Liver (tissue), 8 donors: ENCODE measurements at regions not wholly inside any gene's neighbourhood (a gene's known extent, or its start where the extent isn't known, plus 50 kb on each side); places are given as distances from the start of the nearest gene placed in this dataset.

Source experiments
- DNase-seq: peaks from one replicate; pipeline ENCODE4 v3.0.0-alpha.2; 2017; ENCODE audit warnings: low spot score
- H3K27ac ChIP-seq, 2 donors: one replicate each; pipeline ENCODE4 v1.7.0; 2013; ENCODE audit warnings: inconsistent platforms in 2 of 2, low read length in 2 of 2, control low read depth in 1 of 2, low read depth in 1 of 2, mild to moderate bottlenecking in 1 of 2
- H3K27me3 ChIP-seq, 4 donors: one replicate each; pipeline versions ENCODE4 v1.6.1 to v1.7.0; 2013; ENCODE audit warnings: low read length in 3 of 4, inconsistent platforms in 1 of 4, mild to moderate bottlenecking in 1 of 4, moderate library complexity in 1 of 4; ENCODE audit not compliant: control insufficient read depth in 4 of 4, insufficient read depth in 4 of 4
- H3K36me3 ChIP-seq, 4 donors: one replicate each; pipeline versions ENCODE4 v1.6.1 to v1.7.0; 2013; ENCODE audit warnings: low read length in 3 of 4, mild to moderate bottlenecking in 3 of 4, low read depth in 1 of 4, moderate library complexity in 1 of 4; ENCODE audit not compliant: control insufficient read depth in 4 of 4, insufficient read depth in 3 of 4
- H3K4me1 ChIP-seq, 4 donors: one replicate each; pipeline versions ENCODE4 v1.6.1 to v1.7.0; 2013; ENCODE audit warnings: low read length in 3 of 4, mild to moderate bottlenecking in 3 of 4, moderate library complexity in 1 of 4; ENCODE audit not compliant: control insufficient read depth in 4 of 4, insufficient read depth in 4 of 4
- H3K4me3 ChIP-seq, 3 donors: one replicate each; pipeline versions ENCODE4 v1.6.1 to v1.7.0; 2013; ENCODE audit warnings: low read length in 3 of 3, control low read depth in 1 of 3, low read depth in 1 of 3, mild to moderate bottlenecking in 1 of 3
- H3K9ac ChIP-seq, 2 donors: one replicate each; pipeline ENCODE4 v1.7.0; 2013; ENCODE audit warnings: low read length in 2 of 2, mild to moderate bottlenecking in 2 of 2, moderate library complexity in 2 of 2, control low read depth in 1 of 2, low read depth in 1 of 2
- H3K9me3 ChIP-seq, 4 donors: one replicate each; pipeline versions ENCODE4 v1.6.1 to v1.7.0; 2013; ENCODE audit warnings: low read length in 3 of 4; ENCODE audit not compliant: control insufficient read depth in 4 of 4
- EGR1 ChIP-seq, 2 donors: IDR thresholded peaks; 2 replicates each; pipeline ENCODE4 v1.6.1; 2016 to 2018; ENCODE audit warnings: antibody characterized with exemption in 2 of 2, low read depth in 2 of 2
- FOXA1 ChIP-seq: IDR thresholded peaks from 2 replicates; pipeline ENCODE4 v1.6.1; 2016; ENCODE audit warnings: antibody characterized with exemption
- FOXA2 ChIP-seq: IDR thresholded peaks from 2 replicates; pipeline ENCODE4 v1.6.1; 2016; ENCODE audit warnings: antibody characterized with exemption
- GABPA ChIP-seq, 2 donors: IDR thresholded peaks in 1 of 2; conservative IDR thresholded peaks in 1 of 2; 2 replicates each; pipeline ENCODE4 v1.6.1; 2016; ENCODE audit warnings: antibody characterized with exemption in 2 of 2, mild to moderate bottlenecking in 1 of 2, moderate library complexity in 1 of 2
- HNF4A ChIP-seq, 2 donors: conservative IDR thresholded peaks; 2 replicates each; pipeline ENCODE4 v1.6.1; 2016; ENCODE audit warnings: antibody characterized with exemption in 2 of 2, mild to moderate bottlenecking in 2 of 2
- HNF4G ChIP-seq: IDR thresholded peaks from 2 replicates; pipeline ENCODE4 v1.6.1; 2016; ENCODE audit warnings: antibody characterized with exemption
- JUND ChIP-seq, 2 donors: IDR thresholded peaks; 2 replicates each; pipeline ENCODE4 v1.6.1; 2016; ENCODE audit warnings: antibody characterized with exemption in 2 of 2
- NR2F2 ChIP-seq: IDR thresholded peaks from 2 replicates; pipeline ENCODE4 v1.6.1; 2016; ENCODE audit warnings: antibody characterized with exemption
- RAD21 ChIP-seq, 2 donors: IDR thresholded peaks; 2 replicates each; pipeline ENCODE4 v1.6.1; 2016; ENCODE audit warnings: antibody characterized with exemption in 2 of 2, mild to moderate bottlenecking in 2 of 2
- RXRA ChIP-seq, 2 donors: IDR thresholded peaks; 2 replicates each; pipeline ENCODE4 v1.6.1; 2017 to 2018; ENCODE audit warnings: antibody characterized with exemption in 2 of 2, mild to moderate bottlenecking in 1 of 2
- SP1 ChIP-seq: IDR thresholded peaks from 2 replicates; pipeline ENCODE4 v1.6.1; 2018; ENCODE audit warnings: antibody characterized with exemption, mild to moderate bottlenecking
- TAF1 ChIP-seq: conservative IDR thresholded peaks from 2 replicates; pipeline ENCODE4 v1.6.1; 2016; ENCODE audit warnings: antibody characterized with exemption, mild to moderate bottlenecking
- WGBS: extraction: QIAGEN DNeasy Blood & Tissue Kit; methylation state at CpG from one replicate; pipeline ENCODE4 v1.1.7; 2013; 5-methylcytosine and 5-hydroxymethylcytosine counted together
- TF ChIP-seq, protein P1 (sequence below): IDR thresholded peaks from 2 replicates; pipeline ENCODE4 v1.6.1; 2016; ENCODE audit warnings: antibody characterized with exemption
- TF ChIP-seq, protein P2 (sequence below): IDR thresholded peaks from 2 replicates; pipeline ENCODE4 v1.6.1; 2016; ENCODE audit warnings: antibody characterized with exemption
- TF ChIP-seq, protein P3 (sequence below): IDR thresholded peaks from 2 replicates; pipeline ENCODE4 v1.6.1; 2016; ENCODE audit warnings: antibody characterized with exemption, mild to moderate bottlenecking
- TF ChIP-seq, protein P4 (sequence below): fragments of 150-350 bp; IDR thresholded peaks from 2 replicates; pipeline ENCODE4 v1.5.1; 2017; ENCODE audit warnings: improper control_type of control experiment, low read depth, low read length; ENCODE audit not compliant: missing input control
- donor health status: healthy.
- donor health status: healthy.
- donor health status: healthy.
- donor health status: healthy.
- donor health status: healthy.

DNA sequence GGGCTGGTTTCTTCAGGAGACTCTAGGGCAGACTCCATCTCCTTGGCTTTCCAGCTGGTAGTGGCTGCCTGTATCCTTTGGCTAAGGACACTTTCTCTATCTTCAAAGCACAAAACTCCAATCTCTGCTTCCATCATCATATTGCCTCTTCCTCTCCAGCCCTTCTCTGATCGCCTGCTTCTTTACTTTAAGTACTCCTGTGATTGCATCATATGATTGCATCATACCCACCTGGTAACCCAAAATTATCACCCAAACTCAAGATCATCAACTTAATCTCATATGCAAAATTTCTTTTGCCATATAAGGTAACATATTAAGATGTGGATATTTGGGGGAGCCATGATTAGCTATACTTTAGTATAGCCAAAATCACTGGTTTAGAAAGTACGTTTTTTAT lies 1092.6 kb upstream of the CDH6 start:
- H3K36me3 ChIP-seq, result no peaks in the 10 kb centered on the region
- TF ChIP-seq JUND (IDR thresholded peaks at IDR 0.05), result no peak
- TF ChIP-seq HNF4G, result no peak
- no peak for TF ChIP-seq SP1
- TF ChIP-seq, protein P1, sequence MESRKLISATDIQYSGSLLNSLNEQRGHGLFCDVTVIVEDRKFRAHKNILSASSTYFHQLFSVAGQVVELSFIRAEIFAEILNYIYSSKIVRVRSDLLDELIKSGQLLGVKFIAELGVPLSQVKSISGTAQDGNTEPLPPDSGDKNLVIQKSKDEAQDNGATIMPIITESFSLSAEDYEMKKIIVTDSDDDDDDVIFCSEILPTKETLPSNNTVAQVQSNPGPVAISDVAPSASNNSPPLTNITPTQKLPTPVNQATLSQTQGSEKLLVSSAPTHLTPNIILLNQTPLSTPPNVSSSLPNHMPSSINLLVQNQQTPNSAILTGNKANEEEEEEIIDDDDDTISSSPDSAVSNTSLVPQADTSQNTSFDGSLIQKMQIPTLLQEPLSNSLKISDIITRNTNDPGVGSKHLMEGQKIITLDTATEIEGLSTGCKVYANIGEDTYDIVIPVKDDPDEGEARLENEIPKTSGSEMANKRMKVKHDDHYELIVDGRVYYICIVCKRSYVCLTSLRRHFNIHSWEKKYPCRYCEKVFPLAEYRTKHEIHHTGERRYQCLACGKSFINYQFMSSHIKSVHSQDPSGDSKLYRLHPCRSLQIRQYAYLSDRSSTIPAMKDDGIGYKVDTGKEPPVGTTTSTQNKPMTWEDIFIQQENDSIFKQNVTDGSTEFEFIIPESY, result no peak
- no peak for TF ChIP-seq HNF4A (conservative IDR thresholded peaks at IDR 0.05)
- 61% methylated on average over 2 of the region's 2 CpGs for WGBS
- H3K4me3 ChIP-seq, result no peak overlapping the region
- H3K4me1 ChIP-seq, result no peaks in the 10 kb centered on the region
- no peak overlapping the region for H3K27ac ChIP-seq
- H3K9ac ChIP-seq, result no peak overlapping the region
- DNase-seq, result no peak
- H3K9me3 ChIP-seq, result no peaks in the 10 kb centered on the region
- no peaks in the 10 kb centered on the region for H3K27me3 ChIP-seq

DNA sequence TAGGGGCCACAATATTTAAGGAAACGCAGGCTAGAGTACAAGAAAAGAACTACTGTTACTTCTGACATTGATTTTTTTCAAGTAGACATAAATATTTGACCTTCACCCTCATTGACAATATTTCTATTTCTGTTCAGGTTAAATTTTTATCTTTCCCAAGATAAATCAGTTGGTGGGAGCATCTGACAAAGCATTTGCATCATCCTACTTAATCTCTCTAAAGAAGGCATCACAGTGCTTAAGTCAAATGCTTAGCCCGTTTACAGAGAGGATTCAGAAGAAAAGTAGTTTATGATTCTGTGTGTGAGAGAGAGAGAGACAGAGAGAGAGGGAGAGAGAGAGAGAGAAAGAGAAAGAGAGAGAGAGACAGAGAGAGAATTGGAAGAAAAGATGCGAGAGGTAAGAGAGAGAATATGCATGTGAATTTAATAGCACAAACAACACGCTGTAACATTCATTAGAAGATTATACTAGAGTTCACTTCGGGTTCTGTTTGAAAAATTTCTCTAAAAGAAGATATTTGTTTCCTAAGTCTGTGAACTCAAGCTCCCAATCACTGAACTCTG lies 1093.3 kb upstream of the CDH6 start:
- no peaks in the 10 kb centered on the region for H3K4me1 ChIP-seq
- H3K4me3 ChIP-seq, result no peak overlapping the region
- 36% methylated on average over 5 of the region's 5 CpGs for WGBS
- no peaks in the 10 kb centered on the region for H3K27me3 ChIP-seq
- H3K9me3 ChIP-seq, result no peaks in the 10 kb centered on the region
- no peak for TF ChIP-seq JUND (IDR thresholded peaks at IDR 0.05)
- no peaks in the 10 kb centered on the region for H3K36me3 ChIP-seq
- no peak for DNase-seq
- no peak overlapping the region for H3K27ac ChIP-seq
- no peak overlapping the region for H3K9ac ChIP-seq

DNA sequence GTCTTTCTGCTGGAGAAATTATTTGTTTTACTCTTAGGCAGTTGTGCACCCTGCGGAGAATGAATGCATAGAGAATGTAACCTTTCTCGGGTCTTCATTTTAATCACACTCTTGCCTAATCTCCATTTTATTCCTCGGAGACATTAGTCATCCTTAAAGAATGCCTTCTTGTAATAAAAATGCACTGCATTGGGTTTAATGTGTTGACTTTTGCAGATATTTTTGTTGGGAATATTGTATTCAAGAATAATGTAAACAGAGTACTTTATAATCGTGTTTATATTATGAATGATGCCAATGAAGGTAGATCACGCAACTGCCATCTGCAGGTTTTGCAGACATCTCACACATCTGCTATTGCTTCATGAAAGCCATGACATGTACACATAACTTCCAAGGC lies 1093.9 kb upstream of the CDH6 start:
- Histone ChIP-seq H3K4me1 (no peaks in the 10 kb centered on the region), H3K9me3 (no peaks in the 10 kb centered on the region), H3K36me3 (no peaks in the 10 kb centered on the region), H3K9ac (no peak overlapping the region), H3K27me3 (no peaks in the 10 kb centered on the region), H3K4me3 (no peak overlapping the region), H3K27ac (no peak overlapping the region)
- 63% methylated on average over 5 of the region's 5 CpGs for WGBS
- TF ChIP-seq RAD21 (IDR thresholded peaks at IDR 0.05) (no peak), SP1 (no peak), HNF4G (no peak), JUND (IDR thresholded peaks at IDR 0.05) (no peak), FOXA2 (no peak), RXRA (IDR thresholded peaks at IDR 0.05) (no peak), HNF4A (conservative IDR thresholded peaks at IDR 0.05) (no peak), FOXA1 (no peak), GABPA (IDR thresholded peaks at IDR 0.05 in 1 of 2, conservative IDR thresholded peaks at IDR 0.05 in 1 of 2) (no peak), EGR1 (IDR thresholded peaks at IDR 0.05; ENCODE audit: low read depth in 2 of 2) (no peak), TAF1 (no peak), NR2F2 (no peak)
- TF ChIP-seq, protein P2, sequence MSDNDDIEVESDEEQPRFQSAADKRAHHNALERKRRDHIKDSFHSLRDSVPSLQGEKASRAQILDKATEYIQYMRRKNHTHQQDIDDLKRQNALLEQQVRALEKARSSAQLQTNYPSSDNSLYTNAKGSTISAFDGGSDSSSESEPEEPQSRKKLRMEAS, result no peak
- TF ChIP-seq, protein P1, result no peak
- TF ChIP-seq, protein P3, sequence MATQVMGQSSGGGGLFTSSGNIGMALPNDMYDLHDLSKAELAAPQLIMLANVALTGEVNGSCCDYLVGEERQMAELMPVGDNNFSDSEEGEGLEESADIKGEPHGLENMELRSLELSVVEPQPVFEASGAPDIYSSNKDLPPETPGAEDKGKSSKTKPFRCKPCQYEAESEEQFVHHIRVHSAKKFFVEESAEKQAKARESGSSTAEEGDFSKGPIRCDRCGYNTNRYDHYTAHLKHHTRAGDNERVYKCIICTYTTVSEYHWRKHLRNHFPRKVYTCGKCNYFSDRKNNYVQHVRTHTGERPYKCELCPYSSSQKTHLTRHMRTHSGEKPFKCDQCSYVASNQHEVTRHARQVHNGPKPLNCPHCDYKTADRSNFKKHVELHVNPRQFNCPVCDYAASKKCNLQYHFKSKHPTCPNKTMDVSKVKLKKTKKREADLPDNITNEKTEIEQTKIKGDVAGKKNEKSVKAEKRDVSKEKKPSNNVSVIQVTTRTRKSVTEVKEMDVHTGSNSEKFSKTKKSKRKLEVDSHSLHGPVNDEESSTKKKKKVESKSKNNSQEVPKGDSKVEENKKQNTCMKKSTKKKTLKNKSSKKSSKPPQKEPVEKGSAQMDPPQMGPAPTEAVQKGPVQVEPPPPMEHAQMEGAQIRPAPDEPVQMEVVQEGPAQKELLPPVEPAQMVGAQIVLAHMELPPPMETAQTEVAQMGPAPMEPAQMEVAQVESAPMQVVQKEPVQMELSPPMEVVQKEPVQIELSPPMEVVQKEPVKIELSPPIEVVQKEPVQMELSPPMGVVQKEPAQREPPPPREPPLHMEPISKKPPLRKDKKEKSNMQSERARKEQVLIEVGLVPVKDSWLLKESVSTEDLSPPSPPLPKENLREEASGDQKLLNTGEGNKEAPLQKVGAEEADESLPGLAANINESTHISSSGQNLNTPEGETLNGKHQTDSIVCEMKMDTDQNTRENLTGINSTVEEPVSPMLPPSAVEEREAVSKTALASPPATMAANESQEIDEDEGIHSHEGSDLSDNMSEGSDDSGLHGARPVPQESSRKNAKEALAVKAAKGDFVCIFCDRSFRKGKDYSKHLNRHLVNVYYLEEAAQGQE, result no peak
- TF ChIP-seq, protein P4, sequence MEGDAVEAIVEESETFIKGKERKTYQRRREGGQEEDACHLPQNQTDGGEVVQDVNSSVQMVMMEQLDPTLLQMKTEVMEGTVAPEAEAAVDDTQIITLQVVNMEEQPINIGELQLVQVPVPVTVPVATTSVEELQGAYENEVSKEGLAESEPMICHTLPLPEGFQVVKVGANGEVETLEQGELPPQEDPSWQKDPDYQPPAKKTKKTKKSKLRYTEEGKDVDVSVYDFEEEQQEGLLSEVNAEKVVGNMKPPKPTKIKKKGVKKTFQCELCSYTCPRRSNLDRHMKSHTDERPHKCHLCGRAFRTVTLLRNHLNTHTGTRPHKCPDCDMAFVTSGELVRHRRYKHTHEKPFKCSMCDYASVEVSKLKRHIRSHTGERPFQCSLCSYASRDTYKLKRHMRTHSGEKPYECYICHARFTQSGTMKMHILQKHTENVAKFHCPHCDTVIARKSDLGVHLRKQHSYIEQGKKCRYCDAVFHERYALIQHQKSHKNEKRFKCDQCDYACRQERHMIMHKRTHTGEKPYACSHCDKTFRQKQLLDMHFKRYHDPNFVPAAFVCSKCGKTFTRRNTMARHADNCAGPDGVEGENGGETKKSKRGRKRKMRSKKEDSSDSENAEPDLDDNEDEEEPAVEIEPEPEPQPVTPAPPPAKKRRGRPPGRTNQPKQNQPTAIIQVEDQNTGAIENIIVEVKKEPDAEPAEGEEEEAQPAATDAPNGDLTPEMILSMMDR, result no peak
- no peak for DNase-seq
